CD4-positive, alpha-beta T cell treated with Interleukin-4 for 1 hour (primary cell): ENCODE measurements at regions not wholly inside any gene's neighbourhood (a gene's known extent, or its start where the extent isn't known, plus 50 kb on each side); places are given as distances from the start of the nearest gene placed in this dataset.
"Not testable (repeated sequence)": the region's sequence is repeated elsewhere in the genome, so short reads cannot be mapped to it uniquely, and the experiment has no call there.

Experiments
- DNase-seq, 2 donors: peaks; one replicate each; pipeline ENCODE4 v3.0.0-alpha.2; 2020 to 2022

- no peak for DNase-seq
These were observed 74.1 kb downstream of the SLC35B3 start for GRCh38 chr6:8361259-8361658.

GRCh38 chr6:8352966-8353340 lies 82.4 kb downstream of the SLC35B3 start:
- no peak for DNase-seq

- DNase-seq, result no peak
These were observed 82.9 kb downstream of the SLC35B3 start for GRCh38 chr6:8352335-8352965.

GRCh38 chr6:8343600-8343999 lies 91.7 kb downstream of the SLC35B3 start:
- no peak for DNase-seq

- no peak for DNase-seq
These were observed 93.0 kb downstream of the SLC35B3 start for GRCh38 chr6:8342241-8342819.

- no peak for DNase-seq
These were observed 98.2 kb downstream of the SLC35B3 start for GRCh38 chr6:8337147-8337546.

GRCh38 chr6:8336406-8337057 lies 98.8 kb downstream of the SLC35B3 start:
- DNase-seq, result no peak

GRCh38 chr6:8335896-8336295 lies 99.4 kb downstream of the SLC35B3 start:
- DNase-seq, result no peak

GRCh38 chr6:8335381-8335780 lies 100.0 kb downstream of the SLC35B3 start:
- DNase-seq, result no peak

GRCh38 chr6:8334113-8334512 lies 101.2 kb downstream of the SLC35B3 start:
- DNase-seq, result no peak

GRCh38 chr6:8329562-8329961 lies 105.8 kb downstream of the SLC35B3 start:
- no peak for DNase-seq

- no peak for DNase-seq
These were observed 109.6 kb downstream of the SLC35B3 start for GRCh38 chr6:8325743-8326142.

- DNase-seq, result no peak
These were observed 112.7 kb downstream of the SLC35B3 start for GRCh38 chr6:8322659-8323058.

GRCh38 chr6:8321671-8322404 lies 113.5 kb downstream of the SLC35B3 start:
- DNase-seq, result no peak

GRCh38 chr6:8315154-8315553 lies 120.2 kb downstream of the SLC35B3 start:
- no peak for DNase-seq

GRCh38 chr6:8301502-8301901 lies 133.8 kb downstream of the SLC35B3 start:
- no peak for DNase-seq

- no peak for DNase-seq
These were observed 136.3 kb downstream of the SLC35B3 start for GRCh38 chr6:8299034-8299433.

GRCh38 chr6:8282946-8283345 lies 152.4 kb downstream of the SLC35B3 start:
- not testable (repeated sequence) for DNase-seq

- no peak for DNase-seq
These were observed 153.0 kb downstream of the SLC35B3 start for GRCh38 chr6:8282380-8282779.

- DNase-seq, result no peak
These were observed 156.1 kb downstream of the SLC35B3 start for GRCh38 chr6:8279041-8279805.

GRCh38 chr6:8278562-8278961 lies 156.8 kb downstream of the SLC35B3 start:
- no peak for DNase-seq

- DNase-seq, result no peak
These were observed 157.6 kb downstream of the SLC35B3 start for GRCh38 chr6:8277769-8278168.

GRCh38 chr6:8276148-8276547 lies 159.2 kb downstream of the SLC35B3 start:
- DNase-seq, result no peak
